Pancreas (tissue), 10 donors: ENCODE measurements at regions not wholly inside any gene's neighbourhood (a gene's known extent, or its start where the extent isn't known, plus 50 kb on each side); places are given as distances from the start of the nearest gene placed in this dataset.

ENCODE experiments used
- ATAC-seq, 4 donors: fragments of 200-7000 bp; cut with Tn5 transposase; one replicate each; pipeline versions ENCODE4 v1.8.0 to v1.9.1; 2020; ENCODE audit warnings: mild to moderate bottlenecking in 4 of 4, moderate library complexity in 4 of 4
- DNase-seq, 6 donors: peaks; one replicate each; pipeline ENCODE4 v3.0.0-alpha.2; 2020
- FAIRE-seq: peaks from 2 replicates; lab custom pipeline; 2012; peaks lifted over from hg19 to GRCh38; lab: Jason Lieb, UNC
- H3K27ac ChIP-seq, 4 donors: fragments of 200-600 bp; sonication (generic); 1 replicate in 3 of 4; 2 replicates in 1 of 4; pipeline versions ENCODE4 v1.5.0 to v1.8.0; 2020
- H3K27me3 ChIP-seq, 4 donors: fragments of 200-600 bp; one replicate each; pipeline ENCODE4 v1.8.0; 2021
- H3K36me3 ChIP-seq, 3 donors: fragments of 200-600 bp; sonication (generic) in 1 of 3; one replicate each; pipeline versions ENCODE4 v1.5.0 to v1.8.0; 2020 to 2021
- H3K4me1 ChIP-seq, 3 donors: fragments of 200-600 bp; one replicate each; pipeline ENCODE4 v1.8.0; 2021
- H3K4me3 ChIP-seq, 4 donors: fragments of 200-600 bp; sonication (generic) in 2 of 4; one replicate each; pipeline versions ENCODE4 v1.5.0 to v1.8.0; 2020 to 2021
- H3K9me3 ChIP-seq, 4 donors: fragments of 200-600 bp; one replicate each; pipeline ENCODE4 v1.8.0; 2021
- CTCF ChIP-seq, 4 donors: fragments of 200-600 bp; sonication (generic) in 3 of 4; IDR thresholded peaks; one replicate each; pipeline versions ENCODE4 v1.5.0 to v1.8.0; 2021; ENCODE audit warnings: antibody characterized with exemption in 4 of 4
- WGBS, 2 donors: extraction: QIAGEN DNeasy Blood & Tissue Kit; methylation state at CpG; one replicate each; pipeline ENCODE4 v1.1.7; 2013; 5-methylcytosine and 5-hydroxymethylcytosine counted together
- intact Hi-C, 3 donors: fragments of 100-400 bp; cut with DNase I; formaldehyde crosslinking; loops; one replicate each; pipeline versions ENCODE4 v1.11.1 to v1.14.2; 2022
- donor health status: healthy with polysubstance abuse.
- donor health status: DM: no; HTN: no; CAD: no; lungs with moderate emphysema.
- donor health status: DM: no; HTN: no; CAD: no.
- donor health status: control.
- donor health status: control.
- donor health status: Bipolar disorder and iron deficiency.
- donor health status: DM: yes; HTN: yes; CAD: no.
- donor health status: DM: no; HTN: no; CAD: no.
- donor health status: DM: no; HTN: no; CAD: no.
- donor health status: DM: yes; HTN: yes; CAD: no.

DNA sequence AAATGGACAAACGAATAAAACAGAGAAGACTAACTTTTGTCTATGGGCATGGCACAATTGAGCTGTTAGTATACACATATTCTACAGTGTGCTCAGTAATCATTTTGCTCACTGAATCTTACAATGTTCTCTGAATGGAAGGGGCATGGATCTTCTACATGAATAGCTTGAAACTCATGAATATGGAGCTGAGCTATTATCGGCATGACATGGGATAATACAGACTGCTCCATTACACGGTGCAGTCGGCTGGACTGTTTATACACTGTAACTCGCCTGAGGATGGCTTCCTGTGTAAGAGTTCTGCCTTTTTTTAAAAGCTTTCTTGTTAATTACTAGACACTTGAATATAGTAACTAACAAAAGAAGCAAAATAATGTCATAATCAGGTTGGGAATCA is 368.5 kb upstream of the MAD2L1 start:
- TF ChIP-seq CTCF (IDR thresholded peaks at IDR 0.05): no peak
- no peaks in the 10 kb centered on the region for H3K4me1 ChIP-seq
- no peak overlapping the region for H3K4me3 ChIP-seq
- intact Hi-C loops: no loop called here
- H3K27me3 ChIP-seq: no peaks in the 10 kb centered on the region
- no peak for DNase-seq
- no peaks in the 10 kb centered on the region for H3K36me3 ChIP-seq
- no peak for ATAC-seq
- WGBS, 2 donors: 49 to 65% methylated on average over 5 of the region's 5 CpGs
- no peak for FAIRE-seq
- H3K27ac ChIP-seq: no peak overlapping the region
- H3K9me3 ChIP-seq: no peaks in the 10 kb centered on the region

- TF ChIP-seq CTCF (IDR thresholded peaks at IDR 0.05): no peak
- no peaks in the 10 kb centered on the region for H3K4me1 ChIP-seq
- WGBS, 2 donors: 62 to 76% methylated on average over 2 of the region's 2 CpGs
- no peak for DNase-seq
- FAIRE-seq: no peak
- H3K4me3 ChIP-seq: no peak overlapping the region
- intact Hi-C loops: no loop called here
- H3K27ac ChIP-seq: no peak overlapping the region
- no peaks in the 10 kb centered on the region for H3K9me3 ChIP-seq
- no peaks in the 10 kb centered on the region for H3K36me3 ChIP-seq
- no peaks in the 10 kb centered on the region for H3K27me3 ChIP-seq
- no peak for ATAC-seq
Observed at GRCh38 chr4:120434756-120435155, 368.1 kb upstream of the MAD2L1 start.

- H3K9me3 ChIP-seq: no peaks in the 10 kb centered on the region
- no peaks in the 10 kb centered on the region for H3K4me1 ChIP-seq
- no peaks in the 10 kb centered on the region for H3K27me3 ChIP-seq
- no peak overlapping the region for H3K27ac ChIP-seq
- FAIRE-seq (no peak), DNase-seq (no peak), ATAC-seq (no peak)
- no peak for TF ChIP-seq CTCF (IDR thresholded peaks at IDR 0.05)
- intact Hi-C loops: no loop called here
- H3K4me3 ChIP-seq: no peak overlapping the region
- no peaks in the 10 kb centered on the region for H3K36me3 ChIP-seq
- 71 to 87% methylated on average over 3 of the region's 3 CpGs for WGBS, 2 donors
Observed at GRCh38 chr4:120432301-120432860, 365.7 kb upstream of the MAD2L1 start.

GRCh38 chr4:120431180-120431579 is 364.5 kb upstream of the MAD2L1 start:
- Histone ChIP-seq H3K4me1 (no peaks in the 10 kb centered on the region), H3K27ac (no peak overlapping the region), H3K4me3 (no peak overlapping the region), H3K36me3 (no peaks in the 10 kb centered on the region), H3K9me3 (no peaks in the 10 kb centered on the region), H3K27me3 (no peaks in the 10 kb centered on the region)
- intact Hi-C loops: no loop called here
- FAIRE-seq (no peak), DNase-seq (no peak), ATAC-seq (no peak)
- TF ChIP-seq CTCF (IDR thresholded peaks at IDR 0.05): no peak

GRCh38 chr4:120418146-120418545 is 351.5 kb upstream of the MAD2L1 start:
- Histone ChIP-seq H3K4me3 (no peak overlapping the region), H3K9me3 (no peaks in the 10 kb centered on the region), H3K36me3 (no peaks in the 10 kb centered on the region), H3K4me1 (no peaks in the 10 kb centered on the region), H3K27me3 (no peaks in the 10 kb centered on the region), H3K27ac (no peak overlapping the region)
- TF ChIP-seq CTCF (IDR thresholded peaks at IDR 0.05): no peak
- DNase-seq (no peak), ATAC-seq (no peak), FAIRE-seq (no peak)
- intact Hi-C loops: no loop called here
